SU-DHL-6 (cell line): ENCODE measurements at regions not wholly inside any gene's neighbourhood (a gene's known extent, or its start where the extent isn't known, plus 50 kb on each side); places are given as distances from the start of the nearest gene placed in this dataset.

Source experiments
- CTCF ChIP-seq: fragments of 200-600 bp; sonication (generic); IDR thresholded peaks from one replicate; pipeline ENCODE4 v1.5.1; 2017; ENCODE audit warnings: antibody characterized with exemption, mild to moderate bottlenecking, low read length, moderate library complexity; ENCODE audit not compliant: insufficient read depth, poor library complexity, severe bottlenecking
- EZH2phosphoT487 ChIP-seq: fragments of 200-600 bp; sonication (generic), shearing (Covaris generic); conservative IDR thresholded peaks from 2 replicates; pipeline ENCODE4 v1.6.1; 2018; ENCODE audit warnings: mild to moderate bottlenecking, antibody characterized with exemption, low read length, moderate library complexity, mixed read lengths

DNA sequence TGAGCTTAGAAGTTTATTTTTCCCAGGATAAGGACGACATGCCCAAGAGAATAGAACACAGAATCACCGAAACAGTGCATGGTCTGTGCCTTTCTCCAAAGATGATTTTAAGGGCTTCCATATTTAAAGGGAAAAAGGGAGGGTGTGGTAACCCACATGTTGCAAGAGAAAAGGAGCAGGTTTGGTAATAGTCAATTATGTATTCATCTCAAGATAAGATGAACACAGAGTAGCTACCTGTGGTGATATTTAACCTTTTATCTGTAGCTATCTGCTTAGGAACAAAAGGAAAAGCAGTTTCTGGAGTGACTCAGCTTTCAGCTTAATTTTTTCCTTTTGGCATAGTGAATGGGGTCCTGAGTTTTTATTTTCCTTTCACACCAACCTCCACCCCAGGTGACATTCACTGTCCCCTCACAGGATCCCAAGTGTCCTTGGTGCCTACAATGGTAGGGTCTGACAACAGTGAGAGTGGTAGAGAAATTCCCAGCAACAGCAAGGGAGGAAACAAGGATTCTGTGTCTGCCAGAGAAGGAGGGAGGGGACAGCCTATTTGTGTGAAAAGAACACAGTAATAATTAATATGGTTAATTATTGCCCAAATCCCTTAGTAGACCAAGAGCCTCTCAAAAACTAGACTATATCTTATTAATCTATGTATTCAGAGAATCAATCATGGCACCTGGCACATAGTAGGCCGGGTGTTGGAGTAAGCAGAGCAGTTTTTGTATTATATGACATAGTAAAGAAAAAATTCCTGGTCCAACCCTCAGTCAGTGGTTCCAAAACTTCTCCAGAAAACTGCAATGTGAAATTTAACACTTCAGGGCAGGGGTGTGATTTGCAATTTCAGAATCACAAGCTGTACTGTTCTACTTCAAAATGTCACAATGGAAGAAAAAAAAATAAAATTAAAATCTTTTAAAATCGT is 154.5 kb downstream of the PHLDA1 start:
- no peak for TF ChIP-seq CTCF
- TF ChIP-seq EZH2phosphoT487: no peak
